ENCODE measurements at regions not wholly inside any gene's neighbourhood (a gene's known extent, or its start where the extent isn't known, plus 50 kb on each side); places are given as distances from the start of the nearest gene placed in this dataset.

DNA sequence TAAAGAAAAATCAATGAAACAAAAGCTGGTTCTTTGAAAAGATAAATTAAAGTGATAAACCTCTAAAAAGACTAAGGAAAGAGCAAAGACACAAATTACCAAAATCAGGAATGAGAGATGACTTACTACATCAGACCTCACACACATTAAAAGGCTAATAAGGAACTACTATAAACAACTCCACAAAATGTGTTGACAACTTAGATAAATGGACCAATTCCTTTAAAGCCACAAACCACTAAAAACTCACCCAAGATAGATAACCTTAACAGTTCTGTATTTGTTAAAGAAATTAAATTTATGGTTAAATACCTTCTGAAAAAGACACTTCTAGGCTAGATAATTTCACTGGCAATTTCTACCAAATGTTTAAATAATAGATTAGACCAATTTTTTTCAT, 170.4 kb downstream of the SMAD6 start:
- TF ChIP-seq REST (IDR thresholded peaks at IDR 0.05; ENCODE audit: unreplicated experiment) (no peak), CREB1 (CRISPR knock-in tag; IDR thresholded peaks at IDR 0.05; ENCODE audit: low read depth) (no peak), POLR2AphosphoS5 (IDR thresholded peaks at IDR 0.05; ENCODE audit: low read depth) (no peak), EZH2 (IDR thresholded peaks at IDR 0.05; ENCODE audit: low read depth, unreplicated experiment) (no peak), ZNF331 (CRISPR knock-in tag; IDR thresholded peaks at IDR 0.05; ENCODE audit: low read depth) (no peak), STAT1 (IDR thresholded peaks at IDR 0.05; ENCODE audit: unreplicated experiment) (no peak), JUNB (IDR thresholded peaks at IDR 0.05; ENCODE audit: unreplicated experiment) (no peak), ETS1 (IDR thresholded peaks at IDR 0.05) (no peak), ZNF114 (CRISPR knock-in tag; IDR thresholded peaks at IDR 0.05) (no peak), EZH2phosphoT487 (IDR thresholded peaks at IDR 0.05; ENCODE audit: unreplicated experiment) (no peak), NANOG (IDR thresholded peaks at IDR 0.05; ENCODE audit: borderline replicate concordance) (no peak), CTCF (conservative IDR thresholded peaks at IDR 0.05; ENCODE audit: low read depth in 2 of 2) (no peak)
- TF ChIP-seq, protein P1, sequence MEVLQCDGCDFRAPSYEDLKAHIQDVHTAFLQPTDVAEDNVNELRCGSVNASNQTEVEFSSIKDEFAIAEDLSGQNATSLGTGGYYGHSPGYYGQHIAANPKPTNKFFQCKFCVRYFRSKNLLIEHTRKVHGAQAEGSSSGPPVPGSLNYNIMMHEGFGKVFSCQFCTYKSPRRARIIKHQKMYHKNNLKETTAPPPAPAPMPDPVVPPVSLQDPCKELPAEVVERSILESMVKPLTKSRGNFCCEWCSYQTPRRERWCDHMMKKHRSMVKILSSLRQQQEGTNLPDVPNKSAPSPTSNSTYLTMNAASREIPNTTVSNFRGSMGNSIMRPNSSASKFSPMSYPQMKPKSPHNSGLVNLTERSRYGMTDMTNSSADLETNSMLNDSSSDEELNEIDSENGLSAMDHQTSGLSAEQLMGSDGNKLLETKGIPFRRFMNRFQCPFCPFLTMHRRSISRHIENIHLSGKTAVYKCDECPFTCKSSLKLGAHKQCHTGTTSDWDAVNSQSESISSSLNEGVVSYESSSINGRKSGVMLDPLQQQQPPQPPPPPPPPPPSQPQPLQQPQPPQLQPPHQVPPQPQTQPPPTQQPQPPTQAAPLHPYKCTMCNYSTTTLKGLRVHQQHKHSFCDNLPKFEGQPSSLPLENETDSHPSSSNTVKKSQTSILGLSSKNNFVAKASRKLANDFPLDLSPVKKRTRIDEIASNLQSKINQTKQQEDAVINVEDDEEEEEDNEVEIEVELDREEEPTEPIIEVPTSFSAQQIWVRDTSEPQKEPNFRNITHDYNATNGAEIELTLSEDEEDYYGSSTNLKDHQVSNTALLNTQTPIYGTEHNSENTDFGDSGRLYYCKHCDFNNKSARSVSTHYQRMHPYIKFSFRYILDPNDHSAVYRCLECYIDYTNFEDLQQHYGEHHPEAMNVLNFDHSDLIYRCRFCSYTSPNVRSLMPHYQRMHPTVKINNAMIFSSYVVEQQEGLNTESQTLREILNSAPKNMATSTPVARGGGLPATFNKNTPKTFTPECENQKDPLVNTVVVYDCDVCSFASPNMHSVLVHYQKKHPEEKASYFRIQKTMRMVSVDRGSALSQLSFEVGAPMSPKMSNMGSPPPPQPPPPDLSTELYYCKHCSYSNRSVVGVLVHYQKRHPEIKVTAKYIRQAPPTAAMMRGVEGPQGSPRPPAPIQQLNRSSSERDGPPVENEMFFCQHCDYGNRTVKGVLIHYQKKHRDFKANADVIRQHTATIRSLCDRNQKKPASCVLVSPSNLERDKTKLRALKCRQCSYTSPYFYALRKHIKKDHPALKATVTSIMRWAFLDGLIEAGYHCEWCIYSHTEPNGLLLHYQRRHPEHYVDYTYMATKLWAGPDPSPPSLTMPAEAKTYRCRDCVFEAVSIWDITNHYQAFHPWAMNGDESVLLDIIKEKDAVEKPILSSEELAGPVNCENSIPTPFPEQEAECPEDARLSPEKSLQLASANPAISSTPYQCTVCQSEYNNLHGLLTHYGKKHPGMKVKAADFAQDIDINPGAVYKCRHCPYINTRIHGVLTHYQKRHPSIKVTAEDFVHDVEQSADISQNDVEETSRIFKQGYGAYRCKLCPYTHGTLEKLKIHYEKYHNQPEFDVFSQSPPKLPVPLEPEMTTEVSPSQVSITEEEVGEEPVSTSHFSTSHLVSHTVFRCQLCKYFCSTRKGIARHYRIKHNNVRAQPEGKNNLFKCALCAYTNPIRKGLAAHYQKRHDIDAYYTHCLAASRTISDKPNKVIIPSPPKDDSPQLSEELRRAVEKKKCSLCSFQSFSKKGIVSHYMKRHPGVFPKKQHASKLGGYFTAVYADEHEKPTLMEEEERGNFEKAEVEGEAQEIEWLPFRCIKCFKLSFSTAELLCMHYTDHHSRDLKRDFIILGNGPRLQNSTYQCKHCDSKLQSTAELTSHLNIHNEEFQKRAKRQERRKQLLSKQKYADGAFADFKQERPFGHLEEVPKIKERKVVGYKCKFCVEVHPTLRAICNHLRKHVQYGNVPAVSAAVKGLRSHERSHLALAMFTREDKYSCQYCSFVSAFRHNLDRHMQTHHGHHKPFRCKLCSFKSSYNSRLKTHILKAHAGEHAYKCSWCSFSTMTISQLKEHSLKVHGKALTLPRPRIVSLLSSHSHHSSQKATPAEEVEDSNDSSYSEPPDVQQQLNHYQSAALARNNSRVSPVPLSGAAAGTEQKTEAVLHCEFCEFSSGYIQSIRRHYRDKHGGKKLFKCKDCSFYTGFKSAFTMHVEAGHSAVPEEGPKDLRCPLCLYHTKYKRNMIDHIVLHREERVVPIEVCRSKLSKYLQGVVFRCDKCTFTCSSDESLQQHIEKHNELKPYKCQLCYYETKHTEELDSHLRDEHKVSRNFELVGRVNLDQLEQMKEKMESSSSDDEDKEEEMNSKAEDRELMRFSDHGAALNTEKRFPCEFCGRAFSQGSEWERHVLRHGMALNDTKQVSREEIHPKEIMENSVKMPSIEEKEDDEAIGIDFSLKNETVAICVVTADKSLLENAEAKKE (CRISPR knock-in tag; IDR thresholded peaks at IDR 0.05), result no peak
- H3K27me3 Mint-ChIP-seq (ENCODE audit: insufficient read depth, low read depth, poor library complexity), result peaks cover 12% of the 10 kb centered on the region
- H3K4me2 ChIP-seq, result no peak overlapping the region

More for the DNA sequence above, 170.4 kb downstream of the SMAD6 start:
- Mint-ChIP-seq H3K36me3 (ENCODE audit: low read depth) (no peaks in the 10 kb centered on the region), H3K9me3 (no peaks in the 10 kb centered on the region), H3K4me1 (no peaks in the 10 kb centered on the region; the same call in 2 of the 3 replicates), H3K27ac (no peak overlapping the region), H3K4me3 (no peak overlapping the region)
- Histone ChIP-seq H3K27me3 (ENCODE audit: insufficient read depth) (no peaks in the 10 kb centered on the region), H3K4me1 (ENCODE audit: insufficient read depth) (no peaks in the 10 kb centered on the region), H2AFZ (no peak overlapping the region), H3K4me3 (no peak overlapping the region), H3K27ac (ENCODE audit: low read depth) (no peak overlapping the region), H3K9me2 (ENCODE audit: insufficient read depth) (no peaks in the 10 kb centered on the region), H3K36me3 (ENCODE audit: insufficient read depth) (no peaks in the 10 kb centered on the region), H3F3A (replicated peaks; ENCODE audit: low read depth) (no peaks in the 10 kb centered on the region), H3K79me2 (replicated peaks; ENCODE audit: insufficient read depth) (no peaks in the 10 kb centered on the region), H4K20me1 (replicated peaks; ENCODE audit: insufficient read depth) (no peaks in the 10 kb centered on the region)
- DNase-seq (ENCODE audit: low spot score), result no peak
- no peak for ATAC-seq

Measured in GM23338 (cell line).